Hypothalamus (tissue), 51 donors: ENCODE measurements at regions not wholly inside any gene's neighbourhood (a gene's known extent, or its start where the extent isn't known, plus 50 kb on each side); places are given as distances from the start of the nearest gene placed in this dataset.
A peak's percentile ranks its signal among the peaks of the same experiment; 100 is the strongest.

ENCODE experiments used
- DNase-seq, 51 donors: peaks; one replicate each; lab custom pipeline; 2025; lab: John Stamatoyannopoulos, UW

GRCh38 chr10:62453274-62453673 lies 79.1 kb downstream of the ZNF365 start:
- no peak for DNase-seq

- DNase-seq: no peak
These were observed 80.7 kb downstream of the ZNF365 start for GRCh38 chr10:62454687-62455397.

DNA sequence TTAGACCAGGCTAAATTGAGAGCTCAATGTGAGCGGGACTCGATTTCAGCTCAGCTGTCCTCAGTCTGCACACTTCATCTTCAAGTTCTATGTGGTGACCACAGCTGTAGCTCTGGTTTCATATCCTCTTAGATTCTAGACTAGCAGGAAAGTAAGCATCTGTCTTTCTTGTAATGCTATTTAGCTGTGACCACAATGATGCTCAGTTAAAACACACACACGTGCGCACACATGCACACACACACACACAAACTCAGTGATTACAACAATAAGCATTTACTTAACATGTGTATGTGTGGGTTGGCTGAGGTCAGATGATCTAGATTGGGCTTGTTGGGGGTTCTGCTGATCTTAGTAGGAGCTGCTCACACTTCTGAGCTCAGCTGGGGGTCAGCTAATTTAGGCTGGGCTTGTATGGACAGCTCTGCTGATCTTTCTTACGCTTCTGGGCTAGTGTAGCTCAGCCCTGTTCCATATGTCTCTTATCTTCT lies 82.5 kb downstream of the ZNF365 start:
- DNase-seq: no peak

- no peak for DNase-seq
These were observed 83.0 kb downstream of the ZNF365 start for GRCh38 chr10:62457196-62457595.

GRCh38 chr10:62457598-62457997 lies 83.4 kb downstream of the ZNF365 start:
- no peak for DNase-seq

DNA sequence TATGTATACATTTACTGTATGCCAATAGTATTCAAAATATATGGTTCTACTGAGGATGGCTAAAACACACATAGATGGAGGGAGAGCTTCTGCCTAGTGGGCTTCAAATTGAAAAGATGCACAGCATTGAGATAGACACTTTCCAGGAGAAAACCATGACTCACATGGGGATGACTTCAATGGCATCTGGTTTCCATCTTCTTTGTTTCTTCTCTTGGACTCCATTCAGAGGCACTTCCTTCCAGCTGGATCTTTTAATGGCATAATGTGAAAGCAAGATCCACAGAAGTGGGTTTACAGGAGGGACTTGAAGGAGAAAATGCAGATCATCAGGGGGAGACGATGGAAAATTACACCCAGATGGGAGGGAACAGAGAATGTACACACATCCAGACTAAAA lies 84.9 kb downstream of the ZNF365 start:
- no peak for DNase-seq

DNA sequence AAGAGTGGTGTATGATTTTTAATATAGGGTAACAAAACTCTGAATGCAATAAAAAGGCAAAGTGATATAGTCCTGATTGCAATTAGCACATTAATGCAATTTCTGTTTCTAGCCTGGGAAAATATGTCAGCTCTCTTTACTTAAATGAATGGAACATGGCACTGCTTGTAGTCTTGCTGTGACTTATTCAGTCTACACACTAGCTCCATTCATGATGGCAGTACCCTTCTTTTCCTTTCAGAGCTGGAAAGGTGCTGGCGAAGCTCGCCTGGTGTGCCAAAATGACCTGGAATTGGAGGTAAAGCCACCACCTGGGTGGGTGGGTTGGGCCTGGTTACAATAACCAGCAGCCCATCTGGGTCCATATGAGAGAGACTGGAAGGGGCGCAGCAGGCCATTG lies 85.3 kb downstream of the ZNF365 start:
- no peak for DNase-seq

DNA sequence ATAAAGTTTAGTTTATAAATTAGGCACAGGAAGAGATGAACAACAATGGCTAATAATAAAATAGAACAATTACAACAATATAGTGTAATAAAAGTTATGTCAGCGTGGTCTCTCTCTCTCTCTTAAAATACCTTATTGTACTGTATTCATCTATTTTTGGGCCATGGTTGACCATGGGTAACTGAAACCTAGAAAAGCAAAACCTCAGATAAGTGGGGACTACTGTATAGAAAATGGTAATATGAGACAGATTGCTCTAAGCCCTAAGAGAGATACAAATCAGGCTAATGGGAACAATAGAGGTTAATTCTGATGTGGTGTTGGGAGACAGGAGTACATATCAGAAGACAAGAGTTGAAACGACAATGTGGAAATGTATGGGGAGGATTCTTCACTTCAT lies 86.2 kb downstream of the ZNF365 start:
- no peak for DNase-seq

DNA sequence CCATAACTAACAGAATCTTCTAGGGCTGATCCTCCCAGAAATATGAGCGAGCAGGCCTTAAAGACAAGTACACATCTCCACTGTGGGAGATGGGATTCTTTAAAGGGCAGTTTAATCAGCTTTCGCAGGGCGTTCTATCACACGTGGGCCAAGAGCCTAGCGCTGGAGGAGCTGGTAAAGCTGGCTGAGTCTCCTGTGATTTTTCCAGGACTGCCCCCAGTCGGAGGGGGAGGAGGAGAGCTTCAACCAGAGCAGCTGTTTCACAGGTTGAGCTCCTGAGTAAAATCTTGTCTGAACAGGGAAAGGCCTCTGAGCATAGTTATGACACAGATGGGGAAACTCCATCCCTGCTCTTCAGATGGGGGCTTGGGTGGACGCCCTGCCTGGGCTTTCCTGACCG lies 87.0 kb downstream of the ZNF365 start:
- DNase-seq: peak in 1 of 51 donors; percentile 19

GRCh38 chr10:62462461-62462860 lies 88.3 kb downstream of the ZNF365 start:
- DNase-seq: no peak

- DNase-seq: no peak
These were observed 89.2 kb downstream of the ZNF365 start for GRCh38 chr10:62463364-62463763.

DNA sequence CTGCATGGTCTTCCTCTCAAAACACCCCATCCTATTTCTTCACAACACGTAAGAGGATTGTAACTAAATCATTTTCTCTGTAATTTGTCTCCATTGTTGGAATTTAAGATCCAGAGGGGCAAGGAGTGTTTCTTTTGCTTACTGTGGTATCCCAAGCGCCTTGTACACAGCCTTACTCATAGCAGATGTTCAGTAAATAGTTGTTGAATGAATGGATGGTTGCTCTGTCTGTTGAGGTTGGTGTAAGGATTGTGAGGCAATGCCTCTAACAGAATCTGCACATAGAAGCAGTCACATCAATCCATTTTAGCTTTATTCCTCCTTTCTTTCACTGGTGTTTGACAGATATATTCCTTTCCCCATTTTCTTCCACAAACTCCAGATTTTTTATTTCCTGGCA lies 90.1 kb downstream of the ZNF365 start:
- DNase-seq: no peak

GRCh38 chr10:62466590-62466989 lies 92.4 kb downstream of the ZNF365 start:
- no peak for DNase-seq

DNA sequence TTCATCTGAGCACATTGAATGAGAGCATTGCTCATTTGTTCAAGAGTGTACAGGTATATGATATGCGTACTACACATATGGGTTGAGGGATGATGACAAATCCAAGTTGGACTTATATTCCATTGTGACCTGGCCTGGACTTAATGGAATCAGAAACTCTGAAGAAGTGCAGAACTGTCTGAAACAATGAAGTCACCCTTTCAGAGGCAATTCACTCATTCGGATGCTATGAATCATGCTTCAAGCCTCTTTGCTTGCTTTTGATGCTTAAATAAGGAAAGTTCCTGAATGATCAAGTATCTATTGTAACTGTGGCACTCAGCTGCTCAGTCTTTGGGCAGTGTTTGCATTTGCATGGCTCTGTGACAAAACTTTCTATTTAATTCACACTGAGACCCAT lies 93.4 kb downstream of the ZNF365 start:
- no peak for DNase-seq

DNA sequence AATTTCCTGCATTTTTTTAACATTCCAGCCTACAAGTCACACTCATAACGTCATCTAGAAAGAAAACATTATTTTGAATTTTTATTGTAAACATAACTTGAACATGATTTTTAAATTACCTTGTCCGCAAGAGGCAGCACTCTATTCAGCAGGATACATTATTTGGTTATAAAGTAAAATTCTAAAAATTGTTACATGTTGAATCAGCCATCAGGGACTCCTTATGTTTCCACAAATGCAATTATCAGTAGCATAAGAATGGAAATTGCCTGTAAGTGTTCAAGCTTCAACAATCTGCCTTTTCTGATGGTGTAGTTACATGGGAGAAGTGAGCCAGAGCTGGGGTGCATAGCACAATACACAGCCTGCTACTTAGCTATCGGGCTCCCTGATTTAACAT lies 97.5 kb downstream of the ZNF365 start:
- no peak for DNase-seq

DNA sequence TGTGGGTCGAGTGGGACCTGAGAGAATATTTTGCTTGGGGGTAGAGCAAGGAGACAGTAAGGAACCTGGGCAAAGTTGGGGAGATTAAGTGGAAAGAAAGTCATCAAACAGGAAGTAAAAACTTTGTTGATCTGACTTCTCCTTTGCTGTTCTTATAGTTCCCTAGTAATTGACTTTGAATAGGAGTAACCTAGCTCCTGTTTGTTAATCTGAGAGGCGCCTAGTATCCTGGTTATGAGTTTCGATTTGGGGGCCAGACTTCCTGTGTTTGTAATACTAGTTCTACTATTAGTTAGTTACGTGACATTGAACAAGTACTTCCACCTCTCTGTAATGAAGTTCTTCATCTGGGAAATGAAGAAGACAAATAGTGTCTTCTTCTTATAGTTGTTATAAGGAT lies 99.1 kb downstream of the ZNF365 start:
- no peak for DNase-seq

DNA sequence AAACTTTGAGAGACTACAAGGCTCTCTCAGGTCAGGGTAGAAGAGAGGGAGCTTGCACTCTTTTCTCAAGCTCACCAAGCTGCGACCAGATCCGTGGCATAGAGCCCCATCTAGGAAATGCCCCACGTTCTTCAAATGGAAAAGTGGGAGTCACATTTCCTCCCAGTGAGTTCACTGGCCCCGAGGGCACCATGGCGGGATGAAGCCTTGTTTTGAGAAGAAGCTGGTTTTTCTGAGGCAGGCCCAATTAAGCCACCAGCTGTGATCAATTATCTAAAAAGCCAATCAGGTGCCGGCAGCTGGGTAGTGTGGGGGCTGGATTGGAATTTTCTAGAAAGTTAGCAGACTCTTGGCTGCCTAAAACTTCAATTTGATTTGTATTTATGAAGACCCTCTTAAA lies 101.4 kb downstream of the ZNF365 start:
- no peak for DNase-seq

DNA sequence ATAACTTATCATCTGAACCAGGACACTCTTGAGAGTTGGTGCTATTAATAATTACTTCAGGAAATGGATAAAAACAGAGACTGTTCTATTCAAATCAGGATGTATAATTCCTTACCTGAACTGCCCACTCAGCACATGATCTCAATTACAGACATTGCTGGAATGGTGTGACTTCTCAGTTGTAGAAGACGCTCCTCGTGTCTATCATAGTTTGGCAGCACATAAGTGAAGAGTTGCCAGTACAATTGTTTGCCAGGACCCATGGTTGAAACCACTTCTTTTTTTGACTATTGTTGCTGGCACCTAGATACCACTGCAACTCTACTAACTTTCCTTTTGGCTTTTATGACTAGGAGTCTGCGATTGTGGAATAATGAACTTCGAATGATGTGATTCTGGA lies 105.4 kb downstream of the ZNF365 start:
- no peak for DNase-seq

GRCh38 chr10:62480196-62480595 lies 106.0 kb downstream of the ZNF365 start:
- no peak for DNase-seq

GRCh38 chr10:62482581-62482980 lies 108.4 kb downstream of the ZNF365 start:
- no peak for DNase-seq

GRCh38 chr10:62491597-62491996 lies 117.4 kb downstream of the ZNF365 start:
- DNase-seq: no peak

DNA sequence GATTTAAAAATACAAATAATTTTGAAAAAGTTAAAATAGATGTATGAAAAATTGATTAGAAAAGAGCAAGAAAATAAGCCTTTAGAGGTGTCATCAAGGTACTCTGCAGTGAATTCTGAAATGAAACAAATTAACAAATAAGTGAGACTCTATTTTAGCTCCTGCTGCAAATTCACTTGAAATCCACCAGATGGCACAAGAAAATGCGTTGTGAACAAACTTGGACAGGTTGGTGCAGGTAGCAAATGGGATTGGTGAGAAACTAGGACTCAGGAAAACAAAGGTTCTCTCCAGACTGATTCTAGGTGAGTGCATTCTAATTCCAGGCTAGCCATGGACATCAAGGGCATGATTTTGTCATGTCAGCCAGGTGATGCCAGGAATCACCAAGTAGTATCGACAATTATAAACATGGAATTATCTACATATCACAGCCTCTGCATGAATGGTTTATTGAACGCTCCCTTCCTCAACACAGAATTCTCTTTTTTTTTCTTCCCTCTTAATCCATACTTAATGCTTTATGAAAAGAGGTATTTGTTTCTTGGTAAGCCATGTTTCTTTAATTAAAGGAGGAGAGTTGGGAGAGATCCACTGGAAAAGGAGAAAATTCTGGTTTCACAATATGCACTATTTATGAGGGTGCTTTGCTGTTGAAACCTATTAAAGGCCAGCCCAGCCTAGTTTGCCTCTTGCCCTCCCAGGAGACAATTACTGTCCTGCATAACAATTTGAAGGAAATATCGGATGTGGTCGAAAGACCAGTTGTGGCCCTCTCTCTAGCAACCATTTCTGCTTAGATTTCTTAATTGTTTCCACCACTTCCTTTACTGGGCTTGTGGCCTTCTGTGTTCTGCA lies 118.1 kb downstream of the ZNF365 start:
- DNase-seq: no peak
